GM23338 (cell line): ENCODE measurements at regions not wholly inside any gene's neighbourhood (a gene's known extent, or its start where the extent isn't known, plus 50 kb on each side); places are given as distances from the start of the nearest gene placed in this dataset.

Source experiments
- ATAC-seq: fragments of 200-7000 bp; cut with Tn5 transposase; 3 replicates; pipeline ENCODE4 v1.9.1; 2020
- DNase-seq: peaks from one replicate; pipeline ENCODE4 v3.0.0-alpha.2; 2015; ENCODE audit warnings: low spot score
- H2AFZ ChIP-seq: fragments of 200-600 bp; sonication (generic); 2 replicates; pipeline ENCODE4 v1.8.0; 2016; ENCODE audit warnings: antibody characterized with exemption, mild to moderate bottlenecking, moderate library complexity
- H3F3A ChIP-seq: fragments of 200-600 bp; sonication (generic); replicated peaks from 2 replicates; pipeline ENCODE4 v1.8.0; 2017; ENCODE audit warnings: antibody characterized with exemption, mixed run types, low read depth
- H3K27ac ChIP-seq: fragments of 200-600 bp; sonication (generic); 2 replicates; pipeline ENCODE4 v1.6.1; 2016; ENCODE audit warnings: low read depth
- H3K27me3 ChIP-seq: fragments of 200-600 bp; sonication (generic); 2 replicates; pipeline ENCODE4 v1.8.0; 2016; ENCODE audit warnings: mild to moderate bottlenecking, mixed run types, moderate library complexity; ENCODE audit not compliant: insufficient read depth
- H3K36me3 ChIP-seq: fragments of 200-600 bp; sonication (generic); 2 replicates; pipeline ENCODE4 v1.8.0; 2016; ENCODE audit warnings: mild to moderate bottlenecking; ENCODE audit not compliant: insufficient read depth
- H3K4me1 ChIP-seq: fragments of 200-600 bp; sonication (generic); 2 replicates; pipeline ENCODE4 v1.8.0; 2016; ENCODE audit warnings: mild to moderate bottlenecking, moderate library complexity; ENCODE audit not compliant: insufficient read depth
- H3K4me2 ChIP-seq: fragments of 200-600 bp; sonication (generic); 2 replicates; pipeline ENCODE4 v1.7.1; 2017; ENCODE audit warnings: mixed run types
- H3K4me3 ChIP-seq: fragments of 200-600 bp; sonication (generic); 2 replicates; pipeline ENCODE4 v1.6.1; 2016; ENCODE audit warnings: mixed run types
- H3K79me2 ChIP-seq: fragments of 200-600 bp; sonication (generic); replicated peaks from 2 replicates; pipeline ENCODE4 v1.8.0; 2017; ENCODE audit warnings: mild to moderate bottlenecking; ENCODE audit not compliant: insufficient read depth
- H3K9me2 ChIP-seq: fragments of 200-600 bp; sonication (generic); 2 replicates; pipeline ENCODE4 v1.8.0; 2017; ENCODE audit not compliant: insufficient read depth
- H4K20me1 ChIP-seq: fragments of 200-600 bp; sonication (generic); replicated peaks from 2 replicates; pipeline ENCODE4 v1.8.0; 2017; ENCODE audit warnings: mild to moderate bottlenecking; ENCODE audit not compliant: insufficient read depth
- H3K27ac Mint-ChIP-seq: 2 replicates; pipeline ENCODE4 v1.8.0; 2020; ENCODE audit warnings: inconsistent platforms, mild to moderate bottlenecking, moderate library complexity, mixed read lengths
- H3K27me3 Mint-ChIP-seq: 3 replicates; pipeline ENCODE4 v1.8.0; 2022; ENCODE audit warnings: low read depth, mild to moderate bottlenecking, moderate library complexity, mixed read lengths, inconsistent platforms; ENCODE audit not compliant: insufficient read depth, poor library complexity
- H3K36me3 Mint-ChIP-seq: 3 replicates; pipeline ENCODE4 v1.8.0; 2021; ENCODE audit warnings: low read depth, mild to moderate bottlenecking, inconsistent platforms, moderate library complexity, mixed read lengths
- H3K4me1 Mint-ChIP-seq: 3 replicates; pipeline ENCODE4 v1.8.0; 2020; ENCODE audit warnings: mild to moderate bottlenecking, inconsistent platforms, mixed read lengths
- H3K4me3 Mint-ChIP-seq: 3 replicates; pipeline ENCODE4 v1.8.0; 2021; ENCODE audit warnings: moderate library complexity, mild to moderate bottlenecking, inconsistent platforms, mixed read lengths
- H3K9me3 Mint-ChIP-seq: 3 replicates; pipeline ENCODE4 v1.8.0; 2020; ENCODE audit warnings: moderate library complexity, mild to moderate bottlenecking, inconsistent platforms, mixed read lengths
- CREB1 ChIP-seq: fragments of 250-450 bp; sonication (Bioruptor Pico); IDR thresholded peaks from 2 replicates; pipeline ENCODE4 v1.5.0; 2020; ENCODE audit warnings: low read depth, mild to moderate bottlenecking, moderate library complexity
- CTCF ChIP-seq, 2 experiments: fragments of 200-600 bp in 1 of 2; sonication (generic) in 1 of 2; conservative IDR thresholded peaks; 2 replicates each; pipeline versions ENCODE4 v1.5.1 to v1.6.1; 2016 to 2017; ENCODE audit warnings: antibody characterized with exemption in 2 of 2, low read depth in 2 of 2, mild to moderate bottlenecking in 2 of 2, moderate library complexity in 1 of 2
- ETS1 ChIP-seq: IDR thresholded peaks from 2 replicates; pipeline ENCODE4 v1.6.1; 2016; ENCODE audit warnings: antibody characterized with exemption
- EZH2 ChIP-seq: fragments of 200-600 bp; sonication (generic); IDR thresholded peaks from one replicate; pipeline ENCODE4 v1.8.0; 2017; ENCODE audit warnings: antibody characterized with exemption, mild to moderate bottlenecking, low read depth; ENCODE audit not compliant: unreplicated experiment
- EZH2phosphoT487 ChIP-seq: fragments of 200-600 bp; sonication (generic); IDR thresholded peaks from one replicate; pipeline ENCODE4 v1.8.1; 2018; ENCODE audit warnings: antibody characterized with exemption; ENCODE audit not compliant: unreplicated experiment
- JUNB ChIP-seq: IDR thresholded peaks from one replicate; pipeline ENCODE4 v1.6.1; 2016; ENCODE audit warnings: antibody characterized with exemption; ENCODE audit not compliant: unreplicated experiment
- NANOG ChIP-seq: IDR thresholded peaks from 2 replicates; pipeline ENCODE4 v1.6.1; 2016; ENCODE audit warnings: antibody characterized with exemption, borderline replicate concordance
- POLR2AphosphoS5 ChIP-seq: IDR thresholded peaks from 2 replicates; pipeline ENCODE4 v1.6.1; 2016; ENCODE audit warnings: antibody characterized with exemption, low read depth
- REST ChIP-seq: IDR thresholded peaks from one replicate; pipeline ENCODE4 v1.6.1; 2018; ENCODE audit warnings: antibody characterized with exemption; ENCODE audit not compliant: unreplicated experiment
- STAT1 ChIP-seq: IDR thresholded peaks from one replicate; pipeline ENCODE4 v1.6.1; 2016; ENCODE audit warnings: antibody characterized with exemption; ENCODE audit not compliant: unreplicated experiment
- ZNF114 ChIP-seq: fragments of 250-450 bp; sonication (Bioruptor Pico); IDR thresholded peaks from 2 replicates; pipeline ENCODE4 v1.5.0; 2020; ENCODE audit warnings: mild to moderate bottlenecking, moderate library complexity
- ZNF331 ChIP-seq: fragments of 250-450 bp; sonication (Bioruptor Pico); IDR thresholded peaks from 2 replicates; pipeline ENCODE4 v1.5.0; 2020; ENCODE audit warnings: low read depth, mild to moderate bottlenecking, moderate library complexity
- ZNF462 ChIP-seq: fragments of 250-450 bp; sonication (Bioruptor Pico); IDR thresholded peaks from 2 replicates; pipeline ENCODE4 v1.5.0; 2020; ENCODE audit warnings: mild to moderate bottlenecking, moderate library complexity

- TF ChIP-seq ZNF462 (CRISPR knock-in tag) (no peak), CTCF (conservative IDR thresholded peaks at IDR 0.05; ENCODE audit: low read depth in 2 of 2) (no peak), ZNF114 (no peak), EZH2phosphoT487 (no peak), JUNB (no peak), EZH2 (no peak), STAT1 (no peak), NANOG (no peak)
Observed at GRCh38 chr13:111873676-111874178, 193.2 kb upstream of the SOX1 start (continued).

GRCh38 chr13:111874981-111875380, 192.0 kb upstream of the SOX1 start:
- H2AFZ ChIP-seq: no peak overlapping the region
- DNase-seq (no peak), ATAC-seq (no peak)
- no peaks in the 10 kb centered on the region for H3K79me2 ChIP-seq
- H3K36me3 ChIP-seq: no peaks in the 10 kb centered on the region
- no peaks in the 10 kb centered on the region for H3F3A ChIP-seq
- no peaks in the 10 kb centered on the region; the same call in 1 of the 2 replicates for H3K4me1 ChIP-seq
- no peak overlapping the region for H3K4me3 ChIP-seq
- Mint-ChIP-seq H3K27me3 (peaks cover 7% of the 10 kb centered on the region), H3K4me1 (peaks cover 2% of the 10 kb centered on the region; the same call in 2 of the 3 replicates), H3K36me3 (no peaks in the 10 kb centered on the region), H3K4me3 (no peak overlapping the region), H3K9me3 (no peaks in the 10 kb centered on the region), H3K27ac (no peak overlapping the region)
- no peaks in the 10 kb centered on the region for H3K27me3 ChIP-seq
- H3K27ac ChIP-seq: no peak overlapping the region
- H3K4me2 ChIP-seq: no peak overlapping the region
- H3K9me2 ChIP-seq: 0 out of 2 replicates have a peak, but pooled peaks cover 4% of the 10 kb centered on the region
- H4K20me1 ChIP-seq: no peaks in the 10 kb centered on the region
- TF ChIP-seq REST (no peak), NANOG (no peak), ZNF114 (no peak), STAT1 (no peak), EZH2 (no peak), EZH2phosphoT487 (no peak), ETS1 (no peak), JUNB (no peak), ZNF331 (CRISPR knock-in tag) (no peak), POLR2AphosphoS5 (no peak), CREB1 (CRISPR knock-in tag) (no peak)
